NCI-H82 treated with DMSO at 0.1 percent for 48 hours (cell line): ENCODE measurements at regions not wholly inside any gene's neighbourhood (a gene's known extent, or its start where the extent isn't known, plus 50 kb on each side); places are given as distances from the start of the nearest gene placed in this dataset.

Source experiments
- DNase-seq: peaks from one replicate; lab custom pipeline; 2025; ENCODE audit not compliant: unreplicated experiment; lab: John Stamatoyannopoulos, UW

DNA sequence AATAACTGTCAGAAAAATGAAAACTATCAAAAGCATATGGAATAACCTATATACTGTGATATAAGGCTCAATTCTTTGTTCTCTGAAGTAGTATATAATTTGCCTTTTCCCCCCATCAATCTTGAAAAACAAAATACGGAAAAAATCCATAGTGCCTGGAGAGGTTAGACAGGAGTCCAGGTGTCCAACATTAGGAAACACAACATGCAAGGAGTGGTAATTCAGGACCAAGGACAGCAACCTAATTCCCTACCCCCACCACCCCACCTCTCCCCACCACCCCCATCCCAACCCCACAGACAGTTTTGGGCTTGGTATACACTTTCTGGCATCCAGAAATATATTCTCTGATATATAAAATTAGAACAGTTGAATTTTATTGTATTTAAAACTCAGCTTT lies 55.1 kb upstream of the SLC25A26 start:
- DNase-seq = no peak

DNA sequence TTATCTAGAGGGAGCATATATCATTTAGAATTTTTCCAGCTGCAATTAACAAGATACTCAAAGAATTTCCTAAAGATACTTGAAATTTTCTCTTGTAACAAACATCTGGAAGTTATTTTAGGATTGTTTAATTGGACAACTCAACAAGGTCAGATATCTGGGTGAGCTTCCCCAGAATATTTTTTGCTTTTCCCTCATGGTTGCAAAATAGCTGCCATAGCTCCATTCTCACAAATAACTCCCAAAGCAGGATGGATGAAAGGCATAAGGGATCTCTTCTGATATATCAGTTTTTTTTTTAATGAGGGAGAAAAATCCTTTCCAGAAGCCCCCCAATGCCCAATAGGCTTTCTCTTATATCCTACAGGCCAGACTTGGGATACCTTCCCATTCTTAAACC lies 56.6 kb upstream of the SLC25A26 start:
- no peak for DNase-seq

DNA sequence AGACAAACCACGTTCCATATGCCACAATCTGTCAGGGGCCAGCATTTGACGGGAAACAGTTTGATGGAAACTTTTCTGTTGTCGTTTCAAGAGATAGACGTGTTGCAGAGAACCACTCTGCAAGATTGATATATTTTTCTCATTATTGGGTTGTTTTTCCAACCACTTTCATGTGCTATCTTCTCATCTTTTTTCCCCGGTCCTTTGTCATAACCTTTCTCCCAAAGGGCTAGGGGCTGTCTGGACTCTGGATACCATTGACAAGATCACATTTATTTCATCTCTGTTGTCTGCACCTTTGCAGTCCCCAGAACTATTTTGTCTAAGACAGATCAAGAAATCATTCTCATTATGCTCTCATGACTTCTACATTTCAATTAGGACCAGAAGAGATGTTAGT lies 57.6 kb upstream of the SLC25A26 start:
- DNase-seq = no peak

DNA sequence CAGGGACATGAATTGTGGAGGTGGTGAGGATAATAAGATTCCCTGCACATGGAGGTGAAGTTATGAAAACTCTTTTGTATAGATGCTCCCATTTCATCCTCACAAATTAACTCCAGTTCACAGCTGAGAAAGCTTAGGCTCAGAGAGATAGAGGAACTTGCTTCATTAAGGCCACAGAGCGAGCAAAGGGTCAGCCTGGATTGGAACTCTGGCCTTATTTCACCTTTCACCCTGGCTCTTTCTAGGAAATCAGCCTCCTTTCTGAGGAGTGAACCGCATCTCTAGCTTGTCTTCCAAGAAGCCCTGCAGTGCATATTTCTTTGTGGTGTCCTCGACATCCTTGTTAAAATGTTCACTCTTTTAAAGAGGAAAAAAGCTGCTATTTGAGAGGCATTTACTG lies 58.0 kb upstream of the SLC25A26 start:
- DNase-seq = no peak

DNA sequence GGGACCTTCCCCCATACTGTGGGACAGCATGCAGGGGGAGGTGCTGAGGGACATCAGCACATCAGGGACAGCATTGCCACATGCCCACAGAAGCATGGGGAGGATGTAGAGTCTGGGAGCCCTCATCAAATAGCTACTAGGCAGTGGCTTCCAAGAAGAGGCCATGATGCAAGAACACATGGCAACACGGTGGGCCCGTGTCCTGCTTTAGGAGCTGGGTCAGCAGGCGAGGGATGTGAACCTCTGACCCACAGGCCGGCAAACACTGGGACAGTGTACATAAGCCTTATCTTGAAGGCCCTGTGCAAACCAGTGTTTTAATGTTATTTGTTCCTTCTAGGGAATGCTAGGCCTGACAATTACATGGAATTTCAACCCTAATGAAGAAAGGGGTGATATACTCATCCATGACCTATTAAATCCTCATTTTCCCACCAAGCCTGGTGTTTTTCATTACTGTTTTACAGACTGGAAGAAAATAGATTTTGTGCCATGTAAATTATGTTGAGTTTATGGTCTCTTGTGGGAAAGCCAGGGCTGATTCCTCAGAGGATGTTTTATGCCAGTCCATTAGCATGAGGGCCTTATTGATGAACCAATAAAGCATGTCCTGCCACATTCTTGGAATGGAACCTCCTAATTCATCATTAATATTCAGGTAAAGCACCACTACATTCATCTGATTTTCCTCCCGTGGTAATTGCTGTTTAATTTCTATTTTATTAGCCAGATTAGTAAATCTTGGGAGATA lies 61.7 kb upstream of the SLC25A26 start:
- DNase-seq = no peak

DNA sequence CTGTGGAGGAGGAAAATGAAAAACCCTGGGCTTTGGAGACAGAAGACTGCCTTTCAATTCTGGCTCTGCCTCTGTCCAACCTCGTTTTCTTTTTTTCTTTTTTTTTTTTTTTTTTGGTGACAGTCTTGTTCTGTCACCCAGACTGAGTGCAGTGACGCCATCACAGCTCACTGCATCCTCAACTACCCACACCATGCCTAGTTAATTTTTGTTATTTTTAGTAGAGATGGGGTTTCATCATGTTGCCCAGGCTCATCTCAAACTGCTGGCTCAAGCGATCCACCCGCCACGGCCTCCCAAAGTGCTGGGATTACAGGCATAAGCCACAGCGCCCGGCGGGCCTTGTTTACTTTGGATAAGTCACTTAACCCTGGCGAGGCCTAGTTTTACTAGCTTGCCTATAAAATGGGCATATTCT lies 66.3 kb upstream of the SLC25A26 start:
- no peak for DNase-seq

DNA sequence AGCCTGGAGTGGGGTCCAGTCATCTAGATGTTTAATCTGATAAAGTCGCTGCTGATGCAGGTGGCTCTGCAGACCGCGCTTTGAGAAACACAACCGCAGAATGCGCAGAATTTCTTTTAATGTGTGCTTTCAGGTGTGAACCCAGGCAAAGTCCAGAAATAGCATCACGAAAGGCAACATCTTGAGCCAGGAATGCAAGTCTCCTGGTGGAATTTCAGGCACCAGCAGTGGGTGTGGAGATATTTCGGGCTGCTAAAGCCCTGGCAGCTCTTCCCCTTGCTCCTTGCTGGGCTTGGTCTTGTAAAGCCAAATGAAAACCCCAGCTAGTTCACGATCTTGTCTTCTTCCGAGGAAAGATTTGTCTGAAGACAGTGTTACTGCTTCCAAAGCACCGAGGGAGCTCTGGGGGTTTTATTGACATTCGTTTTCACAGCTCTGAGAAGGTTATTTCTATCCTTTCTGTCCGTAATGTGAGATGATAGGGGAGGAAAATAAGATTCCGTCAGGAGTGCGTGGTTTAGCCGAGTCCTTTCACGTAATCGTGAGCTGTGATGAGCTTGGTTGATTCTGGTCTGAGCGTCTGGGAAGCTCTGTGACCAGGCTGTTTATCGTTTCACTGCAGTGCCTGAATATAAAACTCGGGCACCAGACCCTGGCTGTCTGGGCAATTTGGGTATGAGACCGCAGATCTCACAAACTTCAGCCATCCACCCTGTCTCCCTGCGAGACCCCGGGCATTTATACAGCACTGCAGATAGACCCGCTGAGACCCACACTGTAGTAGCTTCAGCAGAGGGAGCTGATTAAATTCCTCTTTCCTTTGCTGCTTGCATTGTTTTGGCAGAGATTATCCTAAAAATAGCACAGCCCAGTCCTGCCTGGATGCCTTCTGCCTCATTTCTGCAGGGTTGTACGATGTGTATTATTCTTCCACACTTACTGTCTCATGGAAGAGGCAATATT lies 67.0 kb upstream of the SLC25A26 start:
- DNase-seq = peak; percentile 42

DNA sequence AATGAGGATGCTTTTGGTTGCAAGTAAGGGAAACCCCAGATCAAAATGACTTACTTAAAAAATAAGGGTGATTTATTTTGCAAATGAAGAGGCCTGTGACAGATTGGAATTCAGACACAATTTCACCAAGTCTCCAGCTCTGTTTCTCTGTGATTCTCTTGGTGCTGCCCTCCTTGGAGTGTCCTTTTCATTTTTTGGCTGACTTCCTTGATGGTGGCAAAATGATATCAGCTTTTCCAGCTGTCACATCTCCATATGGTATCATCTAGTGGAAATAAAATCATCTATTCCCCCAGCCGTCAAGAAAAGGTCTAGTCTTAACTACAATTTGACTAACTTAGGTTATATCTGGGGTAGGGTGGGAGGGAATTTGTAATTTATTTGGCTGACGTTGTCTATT lies 68.5 kb upstream of the SLC25A26 start:
- DNase-seq = no peak

DNA sequence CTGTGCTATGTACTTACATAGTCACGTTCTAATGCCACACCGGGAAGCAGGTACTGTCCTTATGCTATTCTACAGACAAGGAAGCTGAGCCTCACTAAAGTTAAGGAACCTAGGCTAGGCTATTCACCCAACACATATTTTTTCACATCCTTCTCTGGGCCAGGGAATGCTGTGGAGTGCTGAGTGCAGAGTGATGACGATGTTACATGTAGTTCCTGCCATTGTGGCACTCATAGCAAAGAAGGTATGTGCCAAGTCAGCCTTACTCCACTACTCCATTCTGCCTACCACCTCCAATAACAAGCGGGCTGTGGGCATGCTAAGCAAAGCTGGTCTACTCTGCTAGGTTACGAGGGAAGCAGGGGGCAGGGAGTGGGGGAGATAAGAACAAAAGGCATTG lies 69.8 kb upstream of the SLC25A26 start:
- DNase-seq = no peak

DNA sequence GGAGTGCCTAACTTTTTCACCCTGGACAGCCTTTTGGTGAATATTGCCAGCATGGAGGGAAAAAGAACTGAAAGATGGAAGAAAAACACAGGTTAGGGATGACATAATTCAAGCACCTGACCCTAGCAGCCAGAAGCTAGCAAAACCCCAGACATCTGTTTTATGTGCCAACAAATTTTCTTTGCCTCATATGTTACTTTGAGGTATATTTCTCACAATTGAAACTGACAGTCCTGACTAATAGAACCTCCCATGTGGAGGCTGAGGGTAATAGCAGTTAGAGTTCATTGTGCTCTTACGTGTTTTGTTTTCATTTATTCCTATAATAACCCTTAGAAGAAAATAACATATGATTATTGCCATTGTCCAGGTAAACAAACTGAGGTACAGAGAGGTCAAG lies 71.5 kb upstream of the SLC25A26 start:
- no peak for DNase-seq

DNA sequence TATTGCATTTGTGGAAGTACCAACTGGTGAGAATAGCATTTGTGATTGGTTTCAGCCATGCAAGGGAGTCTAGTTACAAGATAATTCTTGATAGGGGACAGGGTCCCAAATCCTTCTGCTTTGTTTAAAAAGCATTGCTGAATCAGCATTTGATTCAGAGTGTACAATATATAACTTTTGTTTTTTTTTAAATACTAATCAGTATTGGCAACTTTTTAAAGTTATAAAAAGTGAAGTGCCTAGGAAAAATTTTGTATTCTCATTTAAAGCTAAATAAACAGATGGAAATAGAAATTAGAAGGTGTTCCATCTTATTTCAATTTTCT lies 75.4 kb upstream of the SLC25A26 start:
- DNase-seq = no peak

DNA sequence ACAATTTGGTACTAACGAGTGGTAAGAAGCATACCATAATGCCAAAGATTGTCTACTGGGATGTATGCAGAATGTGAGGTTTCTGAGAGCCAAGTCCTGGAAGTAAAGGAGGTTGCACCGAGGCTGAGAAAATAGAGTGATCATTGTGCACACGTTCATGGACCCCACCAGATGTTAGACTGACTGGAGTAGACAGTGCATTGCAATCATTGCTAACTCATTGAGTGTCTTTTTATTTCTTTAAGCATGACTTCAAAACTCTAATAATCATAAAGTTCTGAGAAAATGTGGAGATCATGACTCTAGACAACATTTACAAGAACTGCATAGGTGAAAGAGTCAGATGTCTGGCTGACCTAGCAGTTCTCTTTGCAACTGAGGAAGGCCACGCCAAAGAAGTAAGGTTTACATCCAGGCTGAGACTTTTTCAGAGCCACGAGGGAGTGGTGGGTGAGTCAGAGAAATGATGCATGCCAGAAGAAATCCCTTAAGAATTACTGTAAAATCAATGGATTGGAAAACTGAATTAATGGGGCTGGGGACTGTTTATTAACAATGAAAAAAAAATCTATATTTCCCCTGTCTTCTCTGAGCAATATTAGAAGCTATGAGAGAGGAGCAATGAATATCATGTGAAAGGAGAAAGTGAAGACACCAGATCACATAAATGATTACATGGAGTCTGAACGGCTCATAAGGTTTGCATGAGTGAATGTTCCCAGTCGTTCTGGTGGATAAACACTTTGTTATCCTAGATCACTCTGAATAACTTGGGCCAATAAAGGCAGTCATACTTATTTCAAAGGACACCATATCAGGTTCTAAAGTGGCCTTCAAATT lies 76.0 kb upstream of the SLC25A26 start:
- no peak for DNase-seq

DNA sequence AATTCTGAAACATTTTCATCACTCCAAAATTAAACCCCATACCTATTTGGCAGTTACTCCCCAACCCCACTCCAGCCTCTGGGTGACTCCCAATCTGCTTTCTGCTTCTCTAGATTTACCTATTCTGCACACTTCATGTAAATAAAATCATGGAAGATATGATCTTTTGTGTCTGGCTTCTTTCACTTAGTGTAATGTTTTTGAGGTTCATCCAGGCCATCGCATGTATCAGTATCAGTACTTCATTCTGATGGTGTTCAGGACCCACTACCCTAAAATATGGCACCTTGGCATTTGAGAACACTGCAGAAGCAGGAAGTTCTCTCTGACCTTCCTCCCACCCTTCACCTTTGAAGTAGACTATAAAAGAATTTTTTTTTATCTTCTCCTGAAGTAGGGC lies 78.7 kb upstream of the SLC25A26 start:
- no peak for DNase-seq

DNA sequence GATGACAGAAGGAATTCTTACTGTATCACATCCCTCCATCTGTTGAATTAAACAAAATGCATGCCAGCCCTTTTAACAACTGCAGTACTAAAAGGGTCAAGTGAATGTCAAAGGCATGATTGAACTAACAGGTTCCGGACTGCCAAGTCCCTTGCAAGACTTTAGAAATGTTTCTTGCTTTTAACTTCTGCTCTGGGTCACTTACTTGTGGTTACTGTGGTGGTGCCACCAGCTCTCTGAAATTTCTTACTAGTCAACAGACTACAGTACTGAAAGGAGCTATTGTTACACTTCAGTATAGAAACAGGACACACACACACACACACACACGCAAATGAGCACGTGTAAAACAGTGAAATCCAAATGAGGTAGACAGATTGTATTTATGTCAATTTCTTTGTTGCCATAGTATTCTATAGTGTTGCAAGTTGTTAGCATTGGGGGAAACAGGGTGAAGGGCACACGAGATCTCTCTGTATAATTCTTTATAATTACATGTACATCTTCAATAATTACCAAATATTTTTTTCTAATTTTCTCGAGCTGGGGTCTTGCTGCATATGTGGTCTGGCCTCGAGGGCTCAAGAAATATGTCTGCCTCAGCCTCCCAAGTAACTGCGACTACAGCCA lies 79.9 kb upstream of the SLC25A26 start:
- no peak for DNase-seq

DNA sequence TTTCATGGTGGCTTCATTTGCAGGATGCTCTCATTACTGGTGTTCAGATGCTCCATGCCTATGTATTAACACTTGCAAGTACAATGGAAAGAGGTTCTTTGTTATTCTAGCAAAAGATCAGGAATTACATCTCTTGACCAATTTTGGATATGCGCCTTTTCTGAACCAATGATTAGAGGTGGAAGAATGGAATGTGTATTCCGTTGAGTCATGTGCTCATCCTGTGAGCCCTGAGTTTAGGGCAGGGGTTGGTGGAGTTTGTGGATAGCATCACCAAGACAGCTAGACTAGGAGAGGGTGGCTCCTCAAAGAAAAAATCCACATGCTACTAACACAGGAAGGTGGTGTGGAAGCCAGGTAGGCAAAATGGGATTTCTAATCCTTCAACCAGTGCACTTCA lies 80.7 kb upstream of the SLC25A26 start:
- DNase-seq = no peak

DNA sequence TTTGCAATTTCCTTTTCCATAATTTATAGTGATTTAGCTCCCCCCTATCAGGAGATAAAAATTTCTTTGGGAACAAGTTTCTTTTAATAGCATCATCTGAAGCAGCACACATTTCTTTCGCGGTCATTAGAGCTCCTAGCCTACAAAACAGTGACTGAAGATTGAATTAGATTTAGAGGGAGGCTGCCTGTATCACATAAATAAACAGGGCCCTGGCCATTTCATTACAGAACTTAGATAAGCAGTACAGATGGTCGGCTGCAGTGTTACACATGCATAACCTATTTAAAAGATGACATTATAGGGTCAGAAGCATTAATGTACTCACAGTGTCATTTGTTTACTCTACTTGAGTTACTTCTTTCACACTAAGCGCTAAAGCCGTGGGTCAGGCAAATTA lies 81.4 kb upstream of the SLC25A26 start:
- peak; percentile 27 for DNase-seq

DNA sequence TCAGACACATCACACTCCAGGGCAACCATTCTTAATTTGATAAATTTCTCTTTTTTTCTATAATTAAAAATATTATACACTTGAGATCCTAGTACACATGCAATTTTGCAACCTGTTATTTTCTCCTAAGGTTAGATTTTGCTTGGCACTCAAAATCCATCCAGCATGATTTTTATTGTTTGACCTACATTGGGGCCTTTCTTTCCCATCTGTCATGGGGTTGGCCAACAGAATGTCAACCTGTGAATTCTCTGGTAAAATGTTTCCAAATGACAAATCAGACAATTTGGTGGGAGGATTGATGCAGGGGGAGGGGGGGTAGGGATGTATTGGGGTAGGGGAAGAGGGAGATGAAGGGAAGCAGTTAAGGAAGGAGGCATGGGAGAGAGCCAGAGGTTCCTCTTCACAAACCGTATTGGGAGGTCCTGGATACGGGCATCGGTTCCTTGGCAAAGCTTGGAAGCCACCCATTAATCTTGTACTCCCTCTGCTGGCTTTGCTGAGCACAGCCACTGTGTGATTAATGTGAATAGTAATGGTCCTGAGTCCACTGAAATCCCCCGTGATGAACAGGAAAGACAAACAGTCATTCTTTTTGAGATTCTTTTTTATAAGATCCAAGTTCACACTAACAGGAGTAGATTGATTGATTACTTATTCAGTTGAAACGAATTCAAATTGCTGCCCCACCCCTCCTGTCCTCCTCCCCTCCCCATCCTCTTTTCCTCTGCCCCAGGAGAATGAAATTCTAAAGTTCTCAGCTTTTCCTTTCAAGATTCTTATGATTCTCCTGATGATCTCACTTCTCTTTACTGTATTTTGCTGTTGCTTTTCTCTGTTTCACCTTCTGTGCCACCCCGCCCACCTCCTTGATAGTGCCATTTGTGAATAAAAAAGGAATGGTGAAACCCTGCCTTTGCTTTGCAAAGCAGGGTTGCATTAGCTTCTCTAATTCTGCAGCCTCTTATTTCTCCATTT lies 82.2 kb upstream of the SLC25A26 start:
- DNase-seq = peak; percentile 39

DNA sequence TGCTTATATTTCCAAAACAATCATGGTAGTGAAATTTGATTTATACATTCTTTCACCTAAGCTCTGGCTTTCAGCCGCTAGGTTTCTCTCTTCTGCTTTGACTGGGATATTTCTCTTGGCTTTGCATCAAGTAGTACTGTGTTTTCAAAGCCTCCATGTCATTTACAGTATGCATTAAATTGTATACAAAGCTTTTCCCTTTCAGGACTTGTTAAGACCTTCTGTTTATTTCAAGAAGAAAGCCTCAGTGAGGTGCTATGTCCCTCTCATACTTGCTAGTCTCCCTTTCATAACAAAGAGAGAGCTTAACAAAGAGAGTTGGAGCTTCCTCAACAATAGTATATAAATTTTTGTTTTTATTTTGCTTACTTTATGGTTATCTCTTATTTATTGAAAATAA lies 84.2 kb upstream of the SLC25A26 start:
- no peak for DNase-seq

DNA sequence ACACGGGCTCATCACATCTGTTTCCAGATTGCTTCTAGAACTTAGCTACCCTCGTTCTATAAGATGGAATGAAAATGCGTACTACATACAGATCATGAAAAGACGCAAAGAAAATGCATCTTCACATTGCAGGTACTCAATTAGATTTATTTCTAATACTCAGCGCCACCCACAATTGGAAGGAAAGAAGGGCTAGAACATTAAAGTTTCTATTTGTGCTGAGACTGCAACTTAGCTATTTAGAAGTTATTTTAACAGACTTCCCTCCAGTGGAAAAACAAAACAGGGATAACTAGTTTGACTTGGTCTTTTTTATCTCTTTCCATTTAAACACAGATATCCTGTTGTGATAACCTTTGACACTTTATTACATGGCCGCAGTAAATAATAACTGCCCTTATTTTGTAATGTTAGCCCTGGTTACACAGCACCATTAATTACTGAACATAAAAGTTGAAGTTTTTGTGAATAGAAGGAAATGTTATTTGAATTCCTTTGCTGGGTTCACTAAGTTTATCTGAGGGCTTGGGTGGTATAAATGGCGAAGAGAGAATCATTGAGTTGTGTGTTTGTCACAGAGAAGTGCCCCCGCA lies 86.9 kb upstream of the SLC25A26 start:
- DNase-seq = no peak
